ENCODE measurements at regions not wholly inside any gene's neighbourhood (a gene's known extent, or its start where the extent isn't known, plus 50 kb on each side); places are given as distances from the start of the nearest gene placed in this dataset.

- TF ChIP-seq CTCF (IDR thresholded peaks at IDR 0.05; ENCODE audit: low read depth, low read length, poor library complexity, severe bottlenecking) (no peak), EZH2phosphoT487 (IDR thresholded peaks at IDR 0.05; ENCODE audit: borderline replicate concordance, low read length) (no peak)
Measured at GRCh38 chr18:78928076-78928475, 51.5 kb upstream of the SALL3 start.
